Kidney (tissue), 13 donors: ENCODE measurements at regions not wholly inside any gene's neighbourhood (a gene's known extent, or its start where the extent isn't known, plus 50 kb on each side); places are given as distances from the start of the nearest gene placed in this dataset.

Experiments used
- DNase-seq, 5 donors: peaks; one replicate each; pipeline ENCODE4 v3.0.0-alpha.2; 2013 to 2020
- FAIRE-seq: peaks from 2 replicates; lab custom pipeline; 2012; peaks lifted over from hg19 to GRCh38; lab: Jason Lieb, UNC
- H3K27ac ChIP-seq, 2 donors: one replicate each; pipeline ENCODE4 v1.7.0; 2013; ENCODE audit warnings: low read depth in 2 of 2, low read length in 2 of 2, inconsistent platforms in 1 of 2
- H3K27me3 ChIP-seq: one replicate; pipeline ENCODE4 v1.7.1; 2013; ENCODE audit warnings: low read length, inconsistent platforms; ENCODE audit not compliant: control insufficient read depth, insufficient read depth
- H3K36me3 ChIP-seq, 3 donors: one replicate each; pipeline versions ENCODE4 v1.7.0 to v1.7.1; 2013; ENCODE audit warnings: low read length in 3 of 3, control low read depth in 1 of 3, inconsistent platforms in 1 of 3; ENCODE audit not compliant: insufficient read depth in 3 of 3, control insufficient read depth in 2 of 3
- H3K4me1 ChIP-seq, 3 donors: one replicate each; pipeline versions ENCODE4 v1.7.0 to v1.7.1; 2013; ENCODE audit warnings: low read length in 3 of 3, inconsistent platforms in 1 of 3, low read depth in 1 of 3; ENCODE audit not compliant: control insufficient read depth in 2 of 3, insufficient read depth in 2 of 3
- H3K4me3 ChIP-seq, 3 donors: one replicate each; pipeline versions ENCODE4 v1.7.0 to v1.8.1; 2013; ENCODE audit warnings: low read length in 3 of 3, control low read depth in 1 of 3, inconsistent platforms in 1 of 3
- H3K9ac ChIP-seq, 3 donors: one replicate each; pipeline versions ENCODE4 v1.7.0 to v1.7.1; 2013; ENCODE audit warnings: low read length in 3 of 3, control low read depth in 1 of 3, inconsistent platforms in 1 of 3
- H3K9me3 ChIP-seq, 3 donors: one replicate each; pipeline versions ENCODE4 v1.7.0 to v1.7.1; 2013; ENCODE audit warnings: low read length in 3 of 3, control low read depth in 1 of 3, inconsistent platforms in 1 of 3; ENCODE audit not compliant: control insufficient read depth in 2 of 3, insufficient read depth in 1 of 3
- intact Hi-C: fragments of 100-400 bp; cut with DNase I; formaldehyde crosslinking; loops from one replicate; pipeline ENCODE4 v1.11.1; 2022
- TF ChIP-seq, protein P1 (sequence below): IDR thresholded peaks from 3 replicates; pipeline ENCODE4 v1.5.1; 2012; ENCODE audit warnings: mild to moderate bottlenecking, moderate library complexity, borderline replicate concordance; ENCODE audit not compliant: insufficient read depth; ENCODE audit errors: extremely low read depth
- donor health status: control.
- donor health status: control.
- donor health status: control.
- donor health status: control.
- donor health status: control.
- donor health status: DM: yes; HTN: yes; CAD: no.
- donor health status: Normal renal cell carcinoma (clear cell type).

DNA sequence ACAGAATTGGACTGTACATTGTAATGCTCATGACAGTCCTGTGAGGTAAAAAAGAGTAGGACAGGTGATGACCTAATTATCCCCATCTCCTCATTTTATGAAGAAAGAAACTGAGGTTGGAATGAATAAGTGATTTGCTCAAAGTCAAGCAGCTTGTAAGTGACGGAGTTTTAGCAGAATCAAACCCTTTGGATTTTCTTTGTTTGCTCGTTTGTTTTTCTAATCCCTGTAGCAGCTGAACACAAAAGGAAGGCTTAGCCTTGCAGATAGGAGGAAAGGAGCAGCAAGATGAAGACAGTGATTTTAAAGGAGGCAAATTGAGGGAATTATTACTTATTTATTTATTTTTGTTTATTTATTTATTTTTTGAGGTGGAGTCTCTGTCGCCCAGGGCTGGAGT lies 528.4 kb upstream of the AMOT start:
- Histone ChIP-seq H3K27ac (no peak overlapping the region), H3K4me1 (no peaks in the 10 kb centered on the region), H3K9ac (no peak overlapping the region), H3K4me3 (no peak overlapping the region), H3K27me3 (no peaks in the 10 kb centered on the region), H3K9me3 (no peaks in the 10 kb centered on the region), H3K36me3 (no peaks in the 10 kb centered on the region)
- DNase-seq (no peak), FAIRE-seq (no peak)
- TF ChIP-seq, protein P1, sequence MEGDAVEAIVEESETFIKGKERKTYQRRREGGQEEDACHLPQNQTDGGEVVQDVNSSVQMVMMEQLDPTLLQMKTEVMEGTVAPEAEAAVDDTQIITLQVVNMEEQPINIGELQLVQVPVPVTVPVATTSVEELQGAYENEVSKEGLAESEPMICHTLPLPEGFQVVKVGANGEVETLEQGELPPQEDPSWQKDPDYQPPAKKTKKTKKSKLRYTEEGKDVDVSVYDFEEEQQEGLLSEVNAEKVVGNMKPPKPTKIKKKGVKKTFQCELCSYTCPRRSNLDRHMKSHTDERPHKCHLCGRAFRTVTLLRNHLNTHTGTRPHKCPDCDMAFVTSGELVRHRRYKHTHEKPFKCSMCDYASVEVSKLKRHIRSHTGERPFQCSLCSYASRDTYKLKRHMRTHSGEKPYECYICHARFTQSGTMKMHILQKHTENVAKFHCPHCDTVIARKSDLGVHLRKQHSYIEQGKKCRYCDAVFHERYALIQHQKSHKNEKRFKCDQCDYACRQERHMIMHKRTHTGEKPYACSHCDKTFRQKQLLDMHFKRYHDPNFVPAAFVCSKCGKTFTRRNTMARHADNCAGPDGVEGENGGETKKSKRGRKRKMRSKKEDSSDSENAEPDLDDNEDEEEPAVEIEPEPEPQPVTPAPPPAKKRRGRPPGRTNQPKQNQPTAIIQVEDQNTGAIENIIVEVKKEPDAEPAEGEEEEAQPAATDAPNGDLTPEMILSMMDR, result no peak
- intact Hi-C loops, result no loop called here

DNA sequence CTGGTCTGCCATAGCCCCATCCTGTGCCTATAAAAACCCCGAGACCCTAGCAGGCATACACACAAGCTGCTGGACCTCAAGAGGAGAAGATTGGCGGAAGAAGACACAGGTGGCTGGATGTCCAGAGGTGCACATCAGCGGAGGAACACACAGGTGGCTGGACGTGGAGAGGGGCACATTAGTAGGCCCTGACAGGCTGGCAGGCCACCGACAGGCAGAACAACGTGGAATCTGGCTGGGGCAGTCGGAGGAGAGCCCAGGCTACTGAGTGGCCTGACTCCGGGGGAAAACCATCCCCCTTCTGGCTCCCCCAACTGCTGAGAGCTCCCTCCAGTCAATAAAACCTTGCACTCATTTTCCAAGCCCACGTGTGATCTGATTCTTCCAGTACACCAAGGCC lies 512.5 kb upstream of the AMOT start:
- intact Hi-C loops, result no loop called here
- no peaks in the 10 kb centered on the region for H3K27me3 ChIP-seq
- H3K9me3 ChIP-seq, result no peaks in the 10 kb centered on the region
- H3K36me3 ChIP-seq, result no peaks in the 10 kb centered on the region
- DNase-seq (peak in 1 of 5 donors; percentile 53), FAIRE-seq (no peak)
- H3K9ac ChIP-seq, result no peak overlapping the region
- no peak overlapping the region for H3K27ac ChIP-seq
- no peaks in the 10 kb centered on the region for H3K4me1 ChIP-seq
- no peak overlapping the region for H3K4me3 ChIP-seq
- TF ChIP-seq, protein P1, result no peak

DNA sequence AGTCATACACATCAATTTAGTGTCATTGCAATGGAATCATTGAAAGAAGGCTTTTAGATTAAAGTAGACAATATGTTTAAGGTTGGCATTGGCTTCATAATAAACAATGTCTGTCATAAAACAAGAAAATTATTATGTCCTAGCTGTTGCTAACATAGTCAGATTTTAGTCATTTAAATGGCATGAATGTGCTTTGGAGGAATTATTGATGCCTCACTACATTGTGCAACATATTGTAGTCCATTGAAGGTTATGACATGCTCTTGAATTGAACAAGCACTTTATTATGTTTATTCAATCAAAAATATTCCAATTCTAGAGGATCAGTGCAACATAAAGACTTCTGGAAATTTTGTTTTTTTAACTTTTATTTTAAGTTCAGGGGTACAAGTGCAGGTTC lies 489.8 kb upstream of the AMOT start:
- H3K4me1 ChIP-seq, result no peaks in the 10 kb centered on the region
- H3K9me3 ChIP-seq, result no peaks in the 10 kb centered on the region
- FAIRE-seq (no peak), DNase-seq (no peak)
- no peaks in the 10 kb centered on the region for H3K36me3 ChIP-seq
- no peak overlapping the region for H3K9ac ChIP-seq
- no peak overlapping the region for H3K27ac ChIP-seq
- H3K27me3 ChIP-seq, result no peaks in the 10 kb centered on the region
- H3K4me3 ChIP-seq, result no peak overlapping the region
- TF ChIP-seq, protein P1, result no peak
- intact Hi-C loops, result no loop called here

DNA sequence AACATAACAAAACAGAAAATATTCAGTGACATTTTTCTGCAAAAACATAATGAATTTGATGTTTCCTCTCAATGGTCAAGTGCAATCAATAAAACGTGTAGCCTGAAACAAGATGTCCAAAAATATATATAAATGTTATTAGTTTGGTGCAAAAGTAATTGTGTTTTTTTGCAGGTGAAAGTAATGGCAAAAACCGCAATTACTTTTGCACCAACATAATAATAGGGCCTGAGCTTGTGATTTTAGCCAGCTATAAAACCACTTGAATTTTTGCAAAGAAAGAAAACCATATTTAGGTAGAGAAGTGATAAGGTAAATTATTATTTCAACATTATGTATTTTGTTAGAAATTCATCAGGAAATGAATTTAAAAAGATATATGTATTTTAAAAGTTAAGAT lies 475.3 kb upstream of the AMOT start:
- Histone ChIP-seq H3K27ac (no peak overlapping the region), H3K27me3 (no peaks in the 10 kb centered on the region), H3K4me3 (no peak overlapping the region), H3K9ac (no peak overlapping the region), H3K9me3 (no peaks in the 10 kb centered on the region), H3K4me1 (no peaks in the 10 kb centered on the region), H3K36me3 (no peaks in the 10 kb centered on the region)
- no peak for FAIRE-seq
- DNase-seq, result no peak
- intact Hi-C loops, result no loop called here
- TF ChIP-seq, protein P1, result no peak
